GM10266 (cell line): ENCODE measurements at regions not wholly inside any gene's neighbourhood (a gene's known extent, or its start where the extent isn't known, plus 50 kb on each side); places are given as distances from the start of the nearest gene placed in this dataset.

Experiments used
- DNase-seq: peaks from one replicate; pipeline ENCODE4 v3.0.0; 2012; ENCODE audit errors: extremely low spot score
- CTCF ChIP-seq: IDR thresholded peaks from 2 replicates; pipeline ENCODE4 v1.5.1; 2012; ENCODE audit warnings: mild to moderate bottlenecking, low read depth; ENCODE audit not compliant: control insufficient read depth, insufficient read depth; ENCODE audit errors: missing control alignments

GRCh38 chr15:47932951-47933641, 187.7 kb upstream of the SLC24A5 start:
- TF ChIP-seq CTCF: no peak
- no peak for DNase-seq

GRCh38 chr15:47933865-47934264, 186.9 kb upstream of the SLC24A5 start:
- no peak for DNase-seq
- TF ChIP-seq CTCF: no peak

GRCh38 chr15:47934342-47934741, 186.4 kb upstream of the SLC24A5 start:
- DNase-seq: no peak
- no peak for TF ChIP-seq CTCF

GRCh38 chr15:47937834-47938233, 183.0 kb upstream of the SLC24A5 start:
- TF ChIP-seq CTCF: no peak

GRCh38 chr15:47944637-47945288, 176.0 kb upstream of the SLC24A5 start:
- no peak for TF ChIP-seq CTCF
- DNase-seq: no peak

More at GRCh38 chr15:47937834-47938233, 183.0 kb upstream of the SLC24A5 start:
- DNase-seq: no peak

GRCh38 chr15:47945872-47946650, 174.7 kb upstream of the SLC24A5 start:
- no peak for DNase-seq

More at GRCh38 chr15:47945872-47946650, 174.7 kb upstream of the SLC24A5 start:
- no peak for TF ChIP-seq CTCF
